H1 (cell line): ENCODE measurements at regions not wholly inside any gene's neighbourhood (a gene's known extent, or its start where the extent isn't known, plus 50 kb on each side); places are given as distances from the start of the nearest gene placed in this dataset.

ENCODE experiments used
- CTCF ChIA-PET: fragments of 300-600 bp; sonication (Branson Sonifier 250); formaldehyde crosslinking; loops from one replicate; lab custom pipeline; 2021; ENCODE audit not compliant: partially characterized antibody; lab: Charles Lee
- POLR2A ChIA-PET: fragments of 300-600 bp; sonication (Branson Sonifier 250); formaldehyde crosslinking; loops from one replicate; lab custom pipeline; 2021; ENCODE audit warnings: inconsistent platforms; ENCODE audit not compliant: partially characterized antibody; lab: Charles Lee
- DNase-seq, 2 experiments: peaks; one replicate each; pipeline versions ENCODE4 v3.0.0 to v3.0.0-alpha.2; 2010 to 2022; ENCODE audit warnings: low spot score in 2 of 2, low read depth in 1 of 2, mixed read lengths in 1 of 2
- FAIRE-seq: peaks from 2 replicates; lab custom pipeline; 2011; peaks lifted over from hg19 to GRCh38; lab: Jason Lieb, UNC
- H2AFZ ChIP-seq: 2 replicates; pipeline ENCODE4 v1.8.1; 2012; ENCODE audit warnings: low read length, inconsistent platforms
- H2AK5ac ChIP-seq: 2 replicates; pipeline ENCODE4 v1.6.1; 2013; ENCODE audit warnings: low read depth, low read length
- H2BK120ac ChIP-seq: replicated peaks from 2 replicates; pipeline ENCODE3; 2013; ENCODE audit warnings: low read depth, low read length, inconsistent platforms
- H2BK12ac ChIP-seq: 2 replicates; pipeline ENCODE4 v1.6.1; 2013; ENCODE audit warnings: low read depth, low read length
- H2BK15ac ChIP-seq: 2 replicates; pipeline ENCODE4 v1.6.1; 2013; ENCODE audit warnings: low read length
- H2BK20ac ChIP-seq: 2 replicates; pipeline ENCODE4 v1.6.1; 2013; ENCODE audit warnings: low read length
- H2BK5ac ChIP-seq: 2 replicates; pipeline ENCODE4 v1.6.1; 2013; ENCODE audit warnings: low read depth, low read length
- H3K14ac ChIP-seq: 2 replicates; pipeline ENCODE4 v1.6.1; 2013; ENCODE audit warnings: inconsistent platforms; ENCODE audit not compliant: insufficient read length
- H3K18ac ChIP-seq: 2 replicates; pipeline ENCODE4 v1.6.1; 2013; ENCODE audit warnings: low read length; ENCODE audit errors: extremely low read depth
- H3K23ac ChIP-seq: 2 replicates; pipeline ENCODE4 v1.6.1; 2013; ENCODE audit warnings: inconsistent platforms; ENCODE audit not compliant: insufficient read length
- H3K23me2 ChIP-seq: 2 replicates; pipeline ENCODE4 v1.6.1; 2013; ENCODE audit warnings: low read depth, low read length
- H3K27ac ChIP-seq: 2 replicates; pipeline ENCODE4 v1.6.1; 2011; ENCODE audit warnings: low read depth, low read length, inconsistent platforms
- H3K27me3 ChIP-seq, 4 experiments: replicated peaks in 1 of 4; 1 replicate in 1 of 4; 2 replicates in 3 of 4; pipeline versions ENCODE4 v1.6.1 to v1.8.1; 2011 to 2013; ENCODE audit warnings: low read length in 3 of 4, mild to moderate bottlenecking in 3 of 4, inconsistent platforms in 2 of 4, mixed read lengths in 2 of 4, moderate library complexity in 1 of 4; ENCODE audit not compliant: control insufficient read depth in 3 of 4, insufficient read depth in 3 of 4; ENCODE audit errors: extremely low read depth in 1 of 4
- H3K36me3 ChIP-seq, 4 experiments: 2 replicates each; pipeline versions ENCODE4 v1.6.1 to v1.8.1; 2011 to 2013; ENCODE audit warnings: mild to moderate bottlenecking in 4 of 4, low read length in 3 of 4, moderate library complexity in 2 of 4, control low read depth in 1 of 4, inconsistent platforms in 1 of 4; ENCODE audit not compliant: insufficient read depth in 4 of 4, control insufficient read depth in 2 of 4
- H3K4ac ChIP-seq: replicated peaks from 2 replicates; pipeline ENCODE3; 2013; ENCODE audit warnings: low read length, low read depth, mixed read lengths, inconsistent platforms; ENCODE audit not compliant: insufficient read length
- H3K4me1 ChIP-seq, 4 experiments: replicated peaks in 1 of 4; 1 replicate in 1 of 4; 2 replicates in 3 of 4; pipeline versions ENCODE4 v1.6.1 to v1.8.1; 2011 to 2013; ENCODE audit warnings: low read length in 3 of 4, inconsistent platforms in 2 of 4, mixed read lengths in 1 of 4; ENCODE audit not compliant: insufficient read depth in 4 of 4, control insufficient read depth in 3 of 4
- H3K4me2 ChIP-seq, 2 experiments: 2 replicates each; pipeline versions ENCODE4 v1.6.1 to v1.8.1; 2011 to 2013; ENCODE audit warnings: low read depth in 2 of 2, low read length in 2 of 2, control low read depth in 1 of 2, inconsistent platforms in 1 of 2, mild to moderate bottlenecking in 1 of 2; ENCODE audit not compliant: insufficient read depth in 1 of 2
- H3K4me3 ChIP-seq, 4 experiments: fragments of 200-600, 300-600 bp in 1 of 4; sonication (generic), shearing (Covaris generic), sonication (Bioruptor Twin) in 1 of 4; 2 replicates each; pipeline versions ENCODE4 v1.5.1 to v1.8.1; 2011 to 2016; ENCODE audit warnings: low read length in 4 of 4, low read depth in 3 of 4, control low read depth in 2 of 4, inconsistent platforms in 2 of 4, mild to moderate bottlenecking in 2 of 4, mixed read lengths in 1 of 4, moderate library complexity in 1 of 4; ENCODE audit not compliant: insufficient read depth in 2 of 4; ENCODE audit errors: extremely low read depth in 1 of 4
- H3K56ac ChIP-seq: replicated peaks from 2 replicates; pipeline ENCODE3; 2013; ENCODE audit warnings: low read depth, mild to moderate bottlenecking, mixed read lengths, low read length, inconsistent platforms; ENCODE audit not compliant: insufficient read length
- H3K79me1 ChIP-seq: 2 replicates; pipeline ENCODE4 v1.6.1; 2013; ENCODE audit warnings: low read depth, low read length, control low read depth
- H3K79me2 ChIP-seq, 2 experiments: 2 replicates each; pipeline versions ENCODE4 v1.6.1 to v1.8.1; 2012 to 2013; ENCODE audit warnings: low read length in 2 of 2, mild to moderate bottlenecking in 2 of 2, inconsistent platforms in 1 of 2; ENCODE audit not compliant: insufficient read depth in 2 of 2, control insufficient read depth in 1 of 2
- H3K9ac ChIP-seq, 4 experiments: replicated peaks in 1 of 4; 1 replicate in 1 of 4; 2 replicates in 3 of 4; pipeline versions ENCODE4 v1.6.1 to v1.8.1; 2011 to 2013; ENCODE audit warnings: low read depth in 3 of 4, low read length in 3 of 4, control low read depth in 2 of 4, mild to moderate bottlenecking in 2 of 4, moderate library complexity in 2 of 4, inconsistent platforms in 1 of 4; ENCODE audit errors: extremely low read depth in 1 of 4
- H3K9me3 ChIP-seq, 2 experiments: 2 replicates each; pipeline versions ENCODE4 v1.6.1 to v1.8.1; 2012 to 2013; ENCODE audit warnings: mild to moderate bottlenecking in 2 of 2, moderate library complexity in 2 of 2, control low read depth in 1 of 2, inconsistent platforms in 1 of 2, low read depth in 1 of 2, low read length in 1 of 2, mixed read lengths in 1 of 2; ENCODE audit not compliant: insufficient read depth in 2 of 2
- H4K20me1 ChIP-seq, 2 experiments: replicated peaks in 1 of 2; 2 replicates each; pipeline versions ENCODE3 to v1.8.1; 2011 to 2013; ENCODE audit warnings: inconsistent platforms in 2 of 2, low read length in 2 of 2, mild to moderate bottlenecking in 1 of 2; ENCODE audit not compliant: insufficient read depth in 2 of 2, control insufficient read depth in 1 of 2
- H4K5ac ChIP-seq: 2 replicates; pipeline ENCODE4 v1.6.1; 2013; ENCODE audit warnings: low read length, low read depth, mixed read lengths, inconsistent platforms; ENCODE audit not compliant: insufficient read length
- H4K8ac ChIP-seq: 2 replicates; pipeline ENCODE4 v1.8.0; 2013; ENCODE audit warnings: mild to moderate bottlenecking, moderate library complexity, low read length, inconsistent platforms; ENCODE audit not compliant: insufficient read depth; ENCODE audit errors: extremely low read depth
- H4K91ac ChIP-seq: replicated peaks from 2 replicates; pipeline ENCODE3; 2013; ENCODE audit warnings: low read length, mixed read lengths, inconsistent platforms; ENCODE audit not compliant: insufficient read length
- ATF2 ChIP-seq: IDR thresholded peaks from 2 replicates; pipeline ENCODE4 v1.6.1; 2012; ENCODE audit warnings: low read length, inconsistent platforms
- CEBPB ChIP-seq: IDR thresholded peaks from 2 replicates; pipeline ENCODE4 v1.6.1; 2012; ENCODE audit warnings: low read depth, low read length
- E2F6 ChIP-seq: IDR thresholded peaks from 2 replicates; pipeline ENCODE4 v1.6.1; 2012; ENCODE audit warnings: inconsistent platforms
- EGR1 ChIP-seq: IDR thresholded peaks from 2 replicates; pipeline ENCODE4 v1.6.1; 2011; ENCODE audit warnings: low read depth, low read length, borderline replicate concordance
- GTF2F1 ChIP-seq: IDR thresholded peaks from 2 replicates; pipeline ENCODE4 v1.6.1; 2012; ENCODE audit warnings: low read depth, low read length, improper control_type of control experiment, borderline replicate concordance
- JUND ChIP-seq: IDR thresholded peaks from 2 replicates; pipeline ENCODE4 v1.6.1; 2011; ENCODE audit warnings: mild to moderate bottlenecking, improper control_type of control experiment, low read length
- KDM1A ChIP-seq: fragments of 200-600, 300-600 bp; sonication (generic); IDR thresholded peaks from 2 replicates; pipeline ENCODE4 v1.7.1; 2016; ENCODE audit warnings: mild to moderate bottlenecking, low read length, borderline replicate concordance
- MAFK ChIP-seq: IDR thresholded peaks from 2 replicates; pipeline ENCODE4 v1.6.1; 2012; ENCODE audit warnings: low read depth, mild to moderate bottlenecking, improper control_type of control experiment, low read length
- PHF8 ChIP-seq: fragments of 200-600 bp; sonication (generic); conservative IDR thresholded peaks from 2 replicates; pipeline ENCODE4 v1.7.1; 2012; ENCODE audit warnings: low read depth, mild to moderate bottlenecking, inconsistent platforms, low read length, moderate library complexity
- POLR2A ChIP-seq, 2 experiments: IDR thresholded peaks; 1 replicate in 1 of 2; 2 replicates in 1 of 2; pipeline ENCODE4 v1.6.1; 2011; ENCODE audit warnings: low read depth in 2 of 2, low read length in 2 of 2, mild to moderate bottlenecking in 2 of 2; ENCODE audit errors: control extremely low read depth in 1 of 2
- RXRA ChIP-seq: IDR thresholded peaks from 2 replicates; pipeline ENCODE4 v1.6.1; 2011; ENCODE audit warnings: low read depth, mild to moderate bottlenecking, low read length, moderate library complexity; ENCODE audit not compliant: insufficient read depth
- SIRT6 ChIP-seq: IDR thresholded peaks from one replicate; pipeline ENCODE4 v1.7.1; 2012; ENCODE audit warnings: low read length, inconsistent platforms
- SP2 ChIP-seq: IDR thresholded peaks from 2 replicates; pipeline ENCODE4 v1.6.1; 2012; ENCODE audit warnings: mild to moderate bottlenecking, low read length, inconsistent platforms
- TCF12 ChIP-seq: IDR thresholded peaks from 2 replicates; pipeline ENCODE4 v1.6.1; 2011; ENCODE audit warnings: low read depth, mild to moderate bottlenecking, low read length
- WGBS, 2 experiments: shearing (Covaris generic) in 1 of 2; methylation state at CpG; one replicate each; pipeline versions ENCODE4 v1.1.6 to v1.1.7; 2013 to 2015; ENCODE audit warnings: low lambda C conversion rate in 2 of 2, mixed read lengths in 2 of 2, inconsistent platforms in 1 of 2, low coverage in 1 of 2, missing lambda C conversion rate in 1 of 2; ENCODE audit not compliant: insufficient replicate concordance in 2 of 2, insufficient coverage in 1 of 2, insufficient read length in 1 of 2; ENCODE audit errors: extremely low coverage in 1 of 2, missing lambda C conversion rate in 1 of 2; 5-methylcytosine and 5-hydroxymethylcytosine counted together

- Histone ChIP-seq H3K9ac (no peak overlapping the region), H2BK12ac (no peak overlapping the region), H3K27me3 (peaks cover 0 to 7% (median 3%) of the 10 kb centered on the region in 4 experiments; a peak in 3 of 7 replicates), H3K4ac (no peak overlapping the region), H3K36me3 (no peaks in the 10 kb centered on the region), H3K23me2 (0 out of 2 replicates have a peak, but pooled peaks cover 1% of the 10 kb centered on the region), H4K5ac (no peak overlapping the region), H3K27ac (no peak overlapping the region), H2AK5ac (no peak overlapping the region), H2BK20ac (no peak overlapping the region), H3K4me1 (peaks cover 0 to 15% (median 9%) of the 10 kb centered on the region in 4 experiments; a peak in 6 of 7 replicates), H3K18ac (no peak overlapping the region), H2BK120ac (no peak overlapping the region), H3K23ac (no peak overlapping the region), H3K4me2 (no peak overlapping the region), H2AFZ (no peak overlapping the region), H3K4me3 (no peak overlapping the region), H3K79me1 (no peaks in the 10 kb centered on the region), H2BK5ac (no peak overlapping the region), H4K20me1 (no peaks in the 10 kb centered on the region), H3K14ac (no peak overlapping the region), H3K9me3 (no peaks in the 10 kb centered on the region), H4K91ac (no peak overlapping the region), H2BK15ac (no peak overlapping the region), H3K79me2 (no peaks in the 10 kb centered on the region), H3K56ac (no peak overlapping the region), H4K8ac (no peak overlapping the region)
- FAIRE-seq (no peak), DNase-seq (no peak)
- 86% methylated on average over 4 of the region's 4 CpGs; no CpG with 5 or more reads in 1 of the 2 experiments for WGBS, 2 experiments
- ChIA-PET POLR2A (no interaction called here), CTCF (interaction anchor here (0.7 to 5.3 kb wide), 6 partner anchors 43 to 361 kb away, joined by 3 to 45 read pairs (median 17); no protein-coding TSS in a partner anchor)
- TF ChIP-seq KDM1A (no peak), EGR1 (no peak), MAFK (no peak), E2F6 (no peak), JUND (no peak), POLR2A (IDR thresholded peaks at IDR 0.05; ENCODE audit: control extremely low read depth in 1 of 2, low read depth in 2 of 2, low read length in 2 of 2) (no peak), RXRA (no peak), TCF12 (no peak), GTF2F1 (no peak), ATF2 (no peak), SP2 (no peak), SIRT6 (no peak), PHF8 (no peak), CEBPB (no peak)
Observed at GRCh38 chr1:209205039-209205438, 378.5 kb upstream of the CAMK1G start.
